A549 (cell line): ENCODE measurements at regions not wholly inside any gene's neighbourhood (a gene's known extent, or its start where the extent isn't known, plus 50 kb on each side); places are given as distances from the start of the nearest gene placed in this dataset.

Experiments used
- ATAC-seq, 2 experiments: fragments of 200-7000 bp in 1 of 2; fragments of >200 bp in 1 of 2; cut with Nextera tagmentation in 1 of 2; cut with Tn5 transposase in 1 of 2; 3 replicates each; pipeline versions ENCODE4 v1.8.0 to v1.9.1; 2018 to 2020; ENCODE audit warnings: mild to moderate bottlenecking in 1 of 2, moderate library complexity in 1 of 2
- CTCF ChIA-PET: fragments of 300-600 bp; sonication (Branson Sonifier 250); formaldehyde crosslinking; extraction: SDS; loops from one replicate; lab custom pipeline; 2021; ENCODE audit warnings: antibody characterized with exemption, inconsistent platforms; lab: Yijun Ruan, JAX
- POLR2A ChIA-PET: fragments of 350-600 bp; formaldehyde crosslinking; extraction: SDS; loops from one replicate; lab custom pipeline; 2021; ENCODE audit warnings: antibody characterized with exemption, inconsistent platforms; lab: Yijun Ruan, JAX
- DNase-seq, 2 experiments: peaks; one replicate each; pipeline versions ENCODE4 v3.0.0 to v3.0.0-alpha.2; 2011 to 2016; ENCODE audit warnings: low read depth in 1 of 2, low spot score in 1 of 2
- FAIRE-seq: peaks from 2 replicates; lab custom pipeline; 2011; peaks lifted over from hg19 to GRCh38; lab: Jason Lieb, UNC
- H3K27ac ChIP-seq, 2 experiments: fragments of >200 bp; sonication (Bioruptor Twin); formaldehyde crosslinking; 3 replicates each; pipeline ENCODE4 v1.5.1; 2016 to 2017
- H3K4me1 ChIP-seq: fragments of >200 bp; sonication (Bioruptor Twin); formaldehyde crosslinking; 3 replicates; pipeline ENCODE4 v1.6.1; 2016
- H3K4me2 ChIP-seq: fragments of >200 bp; sonication (Bioruptor Twin); formaldehyde crosslinking; 3 replicates; pipeline ENCODE4 v1.6.1; 2016
- H3K4me3 ChIP-seq: fragments of >200 bp; sonication (Bioruptor Twin); formaldehyde crosslinking; 3 replicates; pipeline ENCODE4 v1.5.1; 2016
- H3K9me3 ChIP-seq: fragments of >200 bp; sonication (Bioruptor Twin); formaldehyde crosslinking; 3 replicates; pipeline ENCODE4 v1.6.1; 2016
- CEBPB ChIP-seq, 2 experiments: fragments of >200 bp in 1 of 2; sonication (Bioruptor Twin) in 1 of 2; formaldehyde crosslinking in 1 of 2; IDR thresholded peaks; 2 replicates each; pipeline ENCODE4 v1.6.1; 2012 to 2016
- CHD2 ChIP-seq: fragments of 150-350 bp; IDR thresholded peaks from 2 replicates; pipeline ENCODE4 v1.6.1; 2014; ENCODE audit warnings: low read length; ENCODE audit not compliant: partially characterized antibody
- CHD4 ChIP-seq: fragments of 200-600 bp; sonication (generic); IDR thresholded peaks from 2 replicates; pipeline ENCODE4 v1.6.1; 2016; ENCODE audit warnings: antibody characterized with exemption, mild to moderate bottlenecking, borderline replicate concordance
- EP300 ChIP-seq, 2 experiments: fragments of >200 bp; sonication (Bioruptor Twin); formaldehyde crosslinking; IDR thresholded peaks; 2 replicates in 1 of 2; 3 replicates in 1 of 2; pipeline ENCODE4 v1.6.1; 2016 to 2017
- ESRRA ChIP-seq: fragments of 150-350 bp; IDR thresholded peaks from 2 replicates; pipeline ENCODE4 v1.6.1; 2014; ENCODE audit warnings: mild to moderate bottlenecking, low read length, borderline replicate concordance
- FOSB ChIP-seq: fragments of 250-450 bp; sonication (Bioruptor Pico); IDR thresholded peaks from 2 replicates; pipeline ENCODE4 v1.5.0; 2020; ENCODE audit warnings: mild to moderate bottlenecking, moderate library complexity
- FOSL2 ChIP-seq, 2 experiments: fragments of 450-650 bp in 1 of 2; fragments of >200 bp in 1 of 2; sonication (Bioruptor Twin) in 1 of 2; formaldehyde crosslinking; IDR thresholded peaks; 2 replicates each; pipeline versions ENCODE4 v1.5.0 to v1.6.1; 2016 to 2020; ENCODE audit warnings: mild to moderate bottlenecking in 1 of 2, moderate library complexity in 1 of 2
- GATA3 ChIP-seq: IDR thresholded peaks from 2 replicates; pipeline ENCODE4 v1.6.1; 2012; ENCODE audit warnings: borderline replicate concordance
- HEYL ChIP-seq: fragments of 250-450 bp; sonication (Bioruptor Pico); IDR thresholded peaks from 2 replicates; pipeline ENCODE4 v1.8.0; 2021; ENCODE audit warnings: mild to moderate bottlenecking, moderate library complexity
- HOXB13 ChIP-seq: fragments of 250-450 bp; sonication (Bioruptor Pico); IDR thresholded peaks from 2 replicates; pipeline ENCODE4 v1.5.0; 2020; ENCODE audit warnings: low read depth, mild to moderate bottlenecking, moderate library complexity
- JUN ChIP-seq, 2 experiments: fragments of >200 bp; sonication (Bioruptor Twin); formaldehyde crosslinking; IDR thresholded peaks; 2 replicates in 1 of 2; 3 replicates in 1 of 2; pipeline ENCODE4 v1.6.1; 2016 to 2017
- JUNB ChIP-seq: fragments of >200 bp; sonication (Bioruptor Twin); formaldehyde crosslinking; IDR thresholded peaks from 2 replicates; pipeline ENCODE4 v1.6.1; 2016
- KDM5A ChIP-seq: fragments of 200-600 bp; sonication (generic); IDR thresholded peaks from 2 replicates; pipeline ENCODE4 v1.6.1; 2016; ENCODE audit warnings: antibody characterized with exemption, mild to moderate bottlenecking
- NFE2L2 ChIP-seq: fragments of 150-350 bp; conservative IDR thresholded peaks from 2 replicates; pipeline ENCODE4 v1.6.1; 2014; ENCODE audit warnings: low read length
- PHF8 ChIP-seq: fragments of 200-600 bp; sonication (generic); IDR thresholded peaks from 2 replicates; pipeline ENCODE4 v1.6.1; 2016; ENCODE audit warnings: low read depth, mild to moderate bottlenecking, antibody characterized with exemption, moderate library complexity, borderline replicate concordance
- RAD21 ChIP-seq, 2 experiments: fragments of >200 bp in 1 of 2; sonication (Bioruptor Twin) in 1 of 2; formaldehyde crosslinking in 1 of 2; IDR thresholded peaks in 1 of 2; conservative IDR thresholded peaks in 1 of 2; 2 replicates in 1 of 2; 3 replicates in 1 of 2; pipeline ENCODE4 v1.6.1; 2012 to 2018; ENCODE audit warnings: inconsistent platforms in 1 of 2
- RARB ChIP-seq: fragments of 250-450 bp; sonication (Bioruptor Pico); IDR thresholded peaks from 2 replicates; pipeline ENCODE4 v1.8.0; 2021; ENCODE audit warnings: mild to moderate bottlenecking, moderate library complexity
- RCOR1 ChIP-seq: fragments of 150-350 bp; IDR thresholded peaks from 2 replicates; pipeline ENCODE4 v1.6.1; 2014; ENCODE audit warnings: antibody characterized with exemption, low read length, low read depth
- RNF2 ChIP-seq: fragments of 200-600 bp; sonication (generic); IDR thresholded peaks from 2 replicates; pipeline ENCODE4 v1.6.1; 2016; ENCODE audit warnings: low read depth, mild to moderate bottlenecking, antibody characterized with exemption, moderate library complexity, borderline replicate concordance
- SMC3 ChIP-seq: fragments of >200 bp; sonication (Bioruptor Twin); formaldehyde crosslinking; IDR thresholded peaks from 3 replicates; pipeline ENCODE4 v1.6.1; 2018; ENCODE audit warnings: inconsistent platforms
- TP53 ChIP-seq: fragments of 250-450 bp; sonication (Bioruptor Pico); IDR thresholded peaks from 2 replicates; pipeline ENCODE4 v1.5.0; 2021; ENCODE audit warnings: mild to moderate bottlenecking, moderate library complexity
- ZC3H11A ChIP-seq: fragments of 450-650 bp; IDR thresholded peaks from 2 replicates; pipeline ENCODE4 v1.6.1; 2014; ENCODE audit warnings: antibody characterized with exemption, mild to moderate bottlenecking
- ZFP36 ChIP-seq: fragments of 450-650 bp; IDR thresholded peaks from 2 replicates; pipeline ENCODE4 v1.6.1; 2014; ENCODE audit warnings: borderline replicate concordance; ENCODE audit not compliant: partially characterized antibody
- WGBS: methylation state at CpG from one replicate; pipeline ENCODE4 v1.1.6; 2017; ENCODE audit errors: missing lambda C conversion rate; 5-methylcytosine and 5-hydroxymethylcytosine counted together
- TF ChIP-seq, protein P1 (sequence below): fragments of >200 bp; sonication (Bioruptor Twin); formaldehyde crosslinking; IDR thresholded peaks from 3 replicates; pipeline ENCODE4 v1.5.1; 2016
- TF ChIP-seq, protein P2 (sequence below): IDR thresholded peaks from 2 replicates; pipeline ENCODE4 v1.6.1; 2012
- TF ChIP-seq, protein P3 (sequence below): fragments of 200-600 bp; sonication (generic); IDR thresholded peaks from 2 replicates; pipeline ENCODE4 v1.6.1; 2016; ENCODE audit warnings: antibody characterized with exemption, mild to moderate bottlenecking, moderate library complexity

DNA sequence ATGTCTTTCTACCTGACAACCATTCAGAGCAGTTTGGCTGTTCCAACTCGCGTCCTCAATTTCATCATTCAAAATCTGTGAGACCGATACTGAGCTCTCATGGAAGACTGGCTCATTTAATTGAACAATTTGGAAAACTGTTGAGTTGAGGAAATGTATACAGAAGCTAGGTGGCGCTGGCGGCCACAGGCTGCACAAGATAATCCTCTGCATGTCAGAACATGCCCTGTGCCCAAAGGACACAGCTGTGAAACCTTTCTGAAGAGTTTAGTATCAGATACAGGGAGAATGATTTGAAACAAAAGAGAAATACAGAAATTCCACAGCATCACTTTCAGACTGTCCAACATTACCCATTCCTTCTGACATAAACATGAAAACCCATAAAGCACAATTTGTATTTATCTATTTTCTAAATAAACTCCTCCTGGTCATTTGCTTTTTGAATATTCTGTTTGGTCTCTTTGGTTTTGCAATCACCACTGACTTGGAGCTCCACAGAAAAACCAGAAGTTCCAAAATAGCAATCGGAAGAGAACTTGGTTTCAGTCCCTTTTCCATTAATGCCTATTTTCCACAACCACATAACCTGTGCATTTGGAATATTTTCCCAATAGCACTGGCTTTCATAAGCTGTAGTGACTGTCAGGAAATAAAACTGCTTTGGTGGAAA is 192.8 kb downstream of the MAP2K6 start:
- H3K4me2 ChIP-seq: peak overlapping the region; percentile 31
- peak overlapping the region; percentile 79 to 88 for H3K27ac ChIP-seq
- CTCF ChIA-PET: interaction anchor here (0.6 to 4.0 kb wide), 70 partner anchors 9 to 1022 kb away, joined by 3 to 31 read pairs (median 4); partner anchors contain the start of genes KCNJ16 and KCNJ2
- peak in 1 of 2 experiments; percentile 52; a peak in 3 of 4 replicates for TF ChIP-seq CEBPB (IDR thresholded peaks at IDR 0.05)
- peak; percentile 92 to 94 for TF ChIP-seq RAD21 (conservative IDR thresholded peaks at IDR 0.05 in 1 of 2, IDR thresholded peaks at IDR 0.05 in 1 of 2)
- peak; percentile 99 for TF ChIP-seq TP53
- TF ChIP-seq, protein P1, sequence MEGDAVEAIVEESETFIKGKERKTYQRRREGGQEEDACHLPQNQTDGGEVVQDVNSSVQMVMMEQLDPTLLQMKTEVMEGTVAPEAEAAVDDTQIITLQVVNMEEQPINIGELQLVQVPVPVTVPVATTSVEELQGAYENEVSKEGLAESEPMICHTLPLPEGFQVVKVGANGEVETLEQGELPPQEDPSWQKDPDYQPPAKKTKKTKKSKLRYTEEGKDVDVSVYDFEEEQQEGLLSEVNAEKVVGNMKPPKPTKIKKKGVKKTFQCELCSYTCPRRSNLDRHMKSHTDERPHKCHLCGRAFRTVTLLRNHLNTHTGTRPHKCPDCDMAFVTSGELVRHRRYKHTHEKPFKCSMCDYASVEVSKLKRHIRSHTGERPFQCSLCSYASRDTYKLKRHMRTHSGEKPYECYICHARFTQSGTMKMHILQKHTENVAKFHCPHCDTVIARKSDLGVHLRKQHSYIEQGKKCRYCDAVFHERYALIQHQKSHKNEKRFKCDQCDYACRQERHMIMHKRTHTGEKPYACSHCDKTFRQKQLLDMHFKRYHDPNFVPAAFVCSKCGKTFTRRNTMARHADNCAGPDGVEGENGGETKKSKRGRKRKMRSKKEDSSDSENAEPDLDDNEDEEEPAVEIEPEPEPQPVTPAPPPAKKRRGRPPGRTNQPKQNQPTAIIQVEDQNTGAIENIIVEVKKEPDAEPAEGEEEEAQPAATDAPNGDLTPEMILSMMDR: peak; percentile 96
- TF ChIP-seq CHD2: no peak
- TF ChIP-seq ZFP36: no peak
- TF ChIP-seq, protein P2, sequence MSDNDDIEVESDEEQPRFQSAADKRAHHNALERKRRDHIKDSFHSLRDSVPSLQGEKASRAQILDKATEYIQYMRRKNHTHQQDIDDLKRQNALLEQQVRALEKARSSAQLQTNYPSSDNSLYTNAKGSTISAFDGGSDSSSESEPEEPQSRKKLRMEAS: 0 out of 2 replicates have a peak, but pooled peaks have one; percentile 56
- no peak for TF ChIP-seq FOSL2 (IDR thresholded peaks at IDR 0.05)
- TF ChIP-seq FOSL2 (CRISPR knock-in tag; IDR thresholded peaks at IDR 0.05): 0 out of 2 replicates have a peak, but pooled peaks have one; percentile 9
- peak in 1 of 2 experiments; percentile 49; a peak in 2 of 5 replicates for TF ChIP-seq JUN (IDR thresholded peaks at IDR 0.05)
- TF ChIP-seq SMC3: peak; percentile 90
- TF ChIP-seq, all 56 proteins: peak for 8
- peaks cover 31% of the 10 kb centered on the region for H3K4me1 ChIP-seq
- ATAC-seq (peak; percentile 81 to 86), DNase-seq (peak; percentile 54 to 85), FAIRE-seq (peak; percentile 80)
- WGBS: 26% methylated on average over 6 of the region's 6 CpGs
- POLR2A ChIA-PET: no interaction called here
- H3K9me3 ChIP-seq: no peaks in the 10 kb centered on the region
- no peak overlapping the region for H3K4me3 ChIP-seq

- DNase-seq: no peak
- ATAC-seq: no peak
- TF ChIP-seq FOSB (no peak), HOXB13 (CRISPR knock-in tag) (no peak), NFE2L2 (no peak), TP53 (no peak), ZC3H11A (no peak), HEYL (CRISPR knock-in tag) (no peak), JUNB (no peak)
- Histone ChIP-seq H3K9me3 (no peaks in the 10 kb centered on the region), H3K4me1 (peaks cover 31% of the 10 kb centered on the region), H3K4me3 (no peak overlapping the region), H3K4me2 (no peak overlapping the region; the same call in 1 of the 3 replicates), H3K27ac (peak overlapping the region; percentile 79 to 83)
- ChIA-PET POLR2A (interaction anchor here (0.6 to 1.1 kb wide), 2 partner anchors 154 to 944 kb away, joined by 3 read pairs; no protein-coding TSS in a partner anchor), CTCF (interaction anchor here (0.7 to 4.0 kb wide), 38 partner anchors 10 to 944 kb away, joined by 3 to 31 read pairs (median 6); partner anchors contain the start of genes KCNJ16 and KCNJ2)
- WGBS: 90% methylated on average over 2 of the region's 2 CpGs
- FAIRE-seq: no peak
These were observed 193.6 kb downstream of the MAP2K6 start for GRCh38 chr17:69608141-69608540.

DNA sequence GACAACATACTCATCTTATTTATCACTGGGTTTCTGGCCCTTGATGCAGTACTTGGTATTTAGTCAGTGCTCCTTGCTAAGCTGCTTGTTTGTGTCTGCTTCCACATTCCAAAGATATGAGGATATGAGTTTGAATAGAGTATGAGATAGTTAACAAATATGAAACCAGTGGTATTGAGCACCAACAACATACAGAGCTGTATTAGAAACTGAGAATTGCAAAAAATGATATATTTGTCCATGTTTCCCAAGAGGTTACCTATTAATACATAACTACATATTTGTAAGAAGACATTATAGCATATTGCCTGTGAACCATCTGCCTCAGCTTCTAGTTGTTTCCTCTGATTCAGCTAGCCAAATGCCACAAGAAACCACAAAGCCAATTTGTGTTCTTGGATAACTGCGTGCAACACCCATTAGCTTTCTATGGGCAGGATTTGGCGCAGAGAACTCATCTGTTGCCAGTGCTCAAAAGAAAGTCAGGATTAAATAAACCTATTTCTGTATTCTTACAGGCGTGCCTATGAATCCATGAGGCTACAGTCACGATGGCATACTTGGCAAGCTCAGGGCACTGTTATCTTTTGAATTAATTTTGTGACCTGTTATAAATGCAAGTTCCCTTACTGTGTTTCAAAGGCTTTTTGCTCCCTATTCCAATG is 194.4 kb downstream of the MAP2K6 start:
- POLR2A ChIA-PET: interaction anchor here (0.6 to 1.1 kb wide), 2 partner anchors 153 to 943 kb away, joined by 3 read pairs; no protein-coding TSS in a partner anchor
- peaks cover 31% of the 10 kb centered on the region for H3K4me1 ChIP-seq
- H3K27ac ChIP-seq: peak overlapping the region; percentile 79 to 83
- WGBS: 26% methylated on average over 4 of the region's 4 CpGs
- FAIRE-seq: no peak
- peak overlapping the region; percentile 39 for H3K4me2 ChIP-seq
- no peak overlapping the region for H3K4me3 ChIP-seq
- ATAC-seq: peak; percentile 81 to 86
- H3K9me3 ChIP-seq: no peaks in the 10 kb centered on the region
- peak in 1 of 2 experiments; percentile 60 for DNase-seq
- CTCF ChIA-PET: interaction anchor here (0.6 to 4.0 kb wide), 37 partner anchors 9 to 1020 kb away, joined by 3 to 31 read pairs (median 3); no protein-coding TSS in a partner anchor
- peak; percentile 44; the same call in 1 of the 2 replicates for TF ChIP-seq JUNB
- no peak for TF ChIP-seq JUN (IDR thresholded peaks at IDR 0.05)
- TF ChIP-seq, protein P3, sequence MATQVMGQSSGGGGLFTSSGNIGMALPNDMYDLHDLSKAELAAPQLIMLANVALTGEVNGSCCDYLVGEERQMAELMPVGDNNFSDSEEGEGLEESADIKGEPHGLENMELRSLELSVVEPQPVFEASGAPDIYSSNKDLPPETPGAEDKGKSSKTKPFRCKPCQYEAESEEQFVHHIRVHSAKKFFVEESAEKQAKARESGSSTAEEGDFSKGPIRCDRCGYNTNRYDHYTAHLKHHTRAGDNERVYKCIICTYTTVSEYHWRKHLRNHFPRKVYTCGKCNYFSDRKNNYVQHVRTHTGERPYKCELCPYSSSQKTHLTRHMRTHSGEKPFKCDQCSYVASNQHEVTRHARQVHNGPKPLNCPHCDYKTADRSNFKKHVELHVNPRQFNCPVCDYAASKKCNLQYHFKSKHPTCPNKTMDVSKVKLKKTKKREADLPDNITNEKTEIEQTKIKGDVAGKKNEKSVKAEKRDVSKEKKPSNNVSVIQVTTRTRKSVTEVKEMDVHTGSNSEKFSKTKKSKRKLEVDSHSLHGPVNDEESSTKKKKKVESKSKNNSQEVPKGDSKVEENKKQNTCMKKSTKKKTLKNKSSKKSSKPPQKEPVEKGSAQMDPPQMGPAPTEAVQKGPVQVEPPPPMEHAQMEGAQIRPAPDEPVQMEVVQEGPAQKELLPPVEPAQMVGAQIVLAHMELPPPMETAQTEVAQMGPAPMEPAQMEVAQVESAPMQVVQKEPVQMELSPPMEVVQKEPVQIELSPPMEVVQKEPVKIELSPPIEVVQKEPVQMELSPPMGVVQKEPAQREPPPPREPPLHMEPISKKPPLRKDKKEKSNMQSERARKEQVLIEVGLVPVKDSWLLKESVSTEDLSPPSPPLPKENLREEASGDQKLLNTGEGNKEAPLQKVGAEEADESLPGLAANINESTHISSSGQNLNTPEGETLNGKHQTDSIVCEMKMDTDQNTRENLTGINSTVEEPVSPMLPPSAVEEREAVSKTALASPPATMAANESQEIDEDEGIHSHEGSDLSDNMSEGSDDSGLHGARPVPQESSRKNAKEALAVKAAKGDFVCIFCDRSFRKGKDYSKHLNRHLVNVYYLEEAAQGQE: no peak
- TF ChIP-seq EP300 (IDR thresholded peaks at IDR 0.05): 0 out of 5 replicates have a peak, but pooled peaks of 1 of the 2 experiments have one; percentile 28
- no peak for TF ChIP-seq RNF2
- TF ChIP-seq PHF8: no peak
- TF ChIP-seq FOSL2 (IDR thresholded peaks at IDR 0.05): no peak
- peak; percentile 65 for TF ChIP-seq FOSL2 (CRISPR knock-in tag; IDR thresholded peaks at IDR 0.05)
- no peak for TF ChIP-seq RCOR1
- peak; percentile 46; the same call in 1 of the 2 replicates for TF ChIP-seq GATA3
- no peak for TF ChIP-seq ZC3H11A
- TF ChIP-seq CHD4: no peak
- no peak for TF ChIP-seq RARB (CRISPR knock-in tag)
- TF ChIP-seq KDM5A: no peak
- peak in 1 of 2 experiments; percentile 44; a peak in 1 of 4 replicates for TF ChIP-seq CEBPB (IDR thresholded peaks at IDR 0.05)
- TF ChIP-seq ESRRA: no peak
